HG02678 (cell line): ENCODE measurements at regions not wholly inside any gene's neighbourhood (a gene's known extent, or its start where the extent isn't known, plus 50 kb on each side); places are given as distances from the start of the nearest gene placed in this dataset.

Experiments
- ATAC-seq: cut with Tn5 transposase; IDR thresholded peaks from one replicate; pipeline ENCODE4 v1.9.1; 2021; ENCODE audit warnings: mild to moderate bottlenecking, moderate library complexity; ENCODE audit not compliant: unreplicated experiment

DNA sequence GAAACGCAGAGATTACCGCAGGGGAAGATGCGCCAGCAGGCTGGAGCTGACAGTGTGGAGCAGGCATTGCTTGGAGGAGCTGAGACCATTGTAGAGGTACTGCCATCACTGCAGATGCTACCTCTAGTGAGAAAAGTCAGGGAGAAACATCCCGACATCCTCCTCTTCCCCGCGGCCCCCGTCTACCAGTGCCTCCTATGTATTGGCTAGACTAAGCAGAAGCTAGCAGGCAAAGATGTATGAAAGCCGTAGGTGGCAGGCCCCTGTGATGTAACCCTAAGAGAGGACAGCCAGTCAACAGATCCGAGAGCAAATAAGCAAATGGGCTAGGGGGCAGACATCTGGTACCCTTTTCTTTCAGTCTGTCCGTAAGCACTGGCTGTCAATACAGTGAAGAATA lies 115.5 kb upstream of the ACTBL2 start:
- no peak for ATAC-seq

DNA sequence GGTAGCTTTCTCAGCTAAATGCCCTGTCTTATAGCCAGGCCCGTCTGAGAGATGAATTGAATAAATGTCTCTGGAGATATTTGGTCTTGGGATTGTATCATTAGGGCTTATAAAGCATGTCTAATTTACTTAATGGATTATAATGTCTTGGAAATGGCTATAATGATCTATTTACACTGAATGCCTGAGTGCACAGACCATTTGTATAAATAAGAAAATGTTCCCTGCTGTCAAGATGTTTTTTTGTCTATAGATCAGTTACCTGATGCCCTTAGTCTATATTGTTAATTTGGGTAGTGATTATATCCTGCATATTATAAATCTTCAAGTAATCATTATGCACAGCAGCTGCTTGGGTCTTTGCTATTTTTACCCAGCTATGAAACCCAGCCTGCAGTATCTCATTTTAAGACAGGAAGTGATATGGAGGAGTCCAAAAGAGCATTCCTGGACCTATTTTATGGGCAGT lies 112.9 kb upstream of the ACTBL2 start:
- no peak for ATAC-seq

GRCh38 chr5:57594436-57594835 lies 111.8 kb upstream of the ACTBL2 start:
- no peak for ATAC-seq

GRCh38 chr5:57592236-57592635 lies 109.6 kb upstream of the ACTBL2 start:
- ATAC-seq: no peak

DNA sequence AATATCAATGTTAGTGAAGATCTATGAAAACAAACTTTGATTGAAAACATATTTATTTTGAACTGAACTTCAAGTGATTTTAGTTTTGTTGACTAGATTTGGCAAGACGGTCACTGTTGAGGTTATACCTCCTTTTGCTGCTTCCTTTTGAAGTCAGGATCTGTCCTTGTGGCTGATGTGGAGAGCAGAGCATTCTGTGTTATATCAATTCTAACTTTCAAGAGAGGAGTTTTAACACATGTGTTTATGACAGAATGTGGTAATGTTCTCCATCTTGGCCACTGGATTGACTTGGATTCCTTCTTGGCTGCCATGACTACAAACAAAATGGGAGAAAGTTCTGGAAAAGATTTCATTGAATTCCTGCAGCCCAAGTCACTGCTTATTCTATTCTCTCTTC lies 104.0 kb upstream of the ACTBL2 start:
- no peak for ATAC-seq

DNA sequence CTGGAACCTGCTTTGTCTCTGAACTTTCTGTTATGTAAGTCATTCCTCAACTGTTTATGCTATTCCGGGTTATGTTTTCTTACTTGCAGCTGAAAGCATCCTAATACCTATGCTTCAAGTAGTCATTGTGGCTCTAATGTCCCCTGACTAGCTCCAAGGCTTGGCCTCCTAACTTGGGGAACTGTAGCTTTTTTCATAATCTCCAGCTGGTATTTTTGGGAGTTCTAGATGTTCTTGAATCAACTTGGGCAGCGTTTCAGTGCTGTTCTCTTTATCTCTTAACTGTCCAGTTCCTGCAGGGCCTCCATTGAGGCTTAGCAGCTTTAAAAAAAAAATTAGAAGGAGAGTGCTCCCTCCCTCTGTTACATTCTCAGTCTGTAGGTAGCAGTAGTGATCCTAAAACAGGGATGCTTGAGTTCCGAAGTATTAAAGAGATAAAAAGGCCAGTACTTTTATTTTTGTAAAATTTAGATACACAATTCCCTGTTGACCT lies 100.0 kb upstream of the ACTBL2 start:
- no peak for ATAC-seq

GRCh38 chr5:57581772-57582171 lies 99.2 kb upstream of the ACTBL2 start:
- ATAC-seq: no peak

GRCh38 chr5:57581222-57581621 lies 98.6 kb upstream of the ACTBL2 start:
- ATAC-seq: no peak

DNA sequence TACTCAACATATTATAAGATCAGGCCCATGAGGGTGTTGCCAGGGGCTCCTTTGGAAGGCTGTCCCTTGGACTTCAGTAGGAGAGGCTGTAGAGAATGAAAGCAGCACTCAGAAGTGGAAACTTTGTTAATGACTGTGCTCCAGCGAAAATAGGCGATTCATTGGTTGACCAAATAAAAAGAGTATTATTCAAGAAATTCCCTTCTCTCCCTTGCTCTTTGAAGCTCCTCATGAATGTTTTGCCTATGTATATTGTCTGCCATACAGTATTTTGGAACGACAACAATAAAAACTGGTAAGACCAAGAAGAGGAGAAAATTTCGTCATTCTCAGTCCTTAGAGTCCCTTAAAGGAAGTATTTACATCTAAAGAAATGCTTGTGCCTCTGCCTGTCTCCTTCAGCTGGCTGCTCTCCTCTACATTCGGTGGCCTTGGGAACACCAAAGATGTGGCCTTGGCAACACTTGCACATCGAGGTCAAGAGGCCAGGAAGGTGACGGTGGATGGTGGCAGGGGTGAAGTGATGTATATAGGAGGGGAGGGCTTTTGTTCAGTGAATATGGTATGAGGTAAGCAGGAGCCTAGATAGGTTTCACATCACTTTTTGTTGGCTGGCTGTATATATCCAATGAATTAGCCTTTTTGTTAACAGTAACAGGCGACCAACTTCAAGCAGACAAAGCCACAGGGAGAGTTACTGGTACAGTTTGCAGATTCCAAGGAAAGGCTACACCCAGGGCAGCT lies 95.0 kb upstream of the ACTBL2 start:
- peak; percentile 49 for ATAC-seq

- ATAC-seq: no peak
Observed at GRCh38 chr5:57576317-57576716, 93.7 kb upstream of the ACTBL2 start.

- ATAC-seq: no peak
Observed at GRCh38 chr5:57575839-57576238, 93.2 kb upstream of the ACTBL2 start.

GRCh38 chr5:57572461-57572860 lies 89.8 kb upstream of the ACTBL2 start:
- no peak for ATAC-seq

GRCh38 chr5:57569601-57570000 lies 87.0 kb upstream of the ACTBL2 start:
- no peak for ATAC-seq

DNA sequence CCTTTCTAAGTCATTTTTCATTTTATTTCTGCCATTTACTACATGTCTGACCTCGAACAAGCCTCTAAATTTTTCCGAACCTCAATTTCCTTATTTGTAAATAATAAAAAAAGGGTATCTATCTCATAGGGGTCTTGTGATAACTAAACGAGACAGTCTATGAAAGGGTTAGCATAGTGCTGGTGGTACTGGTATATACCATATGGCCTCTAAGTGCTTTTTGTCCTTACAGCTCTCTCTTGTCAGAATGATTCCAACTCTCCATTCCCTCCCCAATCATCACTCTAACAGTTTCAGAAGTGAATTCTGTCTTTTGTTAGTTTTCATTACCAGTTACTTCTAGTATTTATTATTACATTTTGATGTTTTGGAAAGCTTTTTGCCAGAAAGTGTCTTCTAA lies 85.5 kb upstream of the ACTBL2 start:
- ATAC-seq: no peak

DNA sequence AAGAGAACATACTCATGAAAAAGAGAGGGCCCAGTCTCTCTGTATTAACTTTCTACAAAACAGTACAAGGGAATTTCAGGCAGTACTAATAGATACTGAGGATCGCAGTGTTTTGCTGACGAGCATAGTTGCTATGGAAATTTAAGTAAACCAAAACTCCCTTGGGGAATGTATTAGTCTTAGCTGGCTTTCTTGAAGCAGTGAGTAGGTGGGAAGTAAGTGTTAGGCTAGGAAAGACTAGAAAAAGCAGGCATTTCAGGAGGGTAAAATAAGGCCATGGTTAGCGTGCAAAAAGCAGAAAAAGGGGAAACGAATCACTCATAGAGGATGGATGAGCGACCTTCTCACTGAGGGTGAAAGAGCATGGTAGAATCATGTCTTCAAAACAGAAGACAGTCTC lies 84.3 kb upstream of the ACTBL2 start:
- ATAC-seq: no peak

GRCh38 chr5:57561231-57561842 lies 78.7 kb upstream of the ACTBL2 start:
- no peak for ATAC-seq

DNA sequence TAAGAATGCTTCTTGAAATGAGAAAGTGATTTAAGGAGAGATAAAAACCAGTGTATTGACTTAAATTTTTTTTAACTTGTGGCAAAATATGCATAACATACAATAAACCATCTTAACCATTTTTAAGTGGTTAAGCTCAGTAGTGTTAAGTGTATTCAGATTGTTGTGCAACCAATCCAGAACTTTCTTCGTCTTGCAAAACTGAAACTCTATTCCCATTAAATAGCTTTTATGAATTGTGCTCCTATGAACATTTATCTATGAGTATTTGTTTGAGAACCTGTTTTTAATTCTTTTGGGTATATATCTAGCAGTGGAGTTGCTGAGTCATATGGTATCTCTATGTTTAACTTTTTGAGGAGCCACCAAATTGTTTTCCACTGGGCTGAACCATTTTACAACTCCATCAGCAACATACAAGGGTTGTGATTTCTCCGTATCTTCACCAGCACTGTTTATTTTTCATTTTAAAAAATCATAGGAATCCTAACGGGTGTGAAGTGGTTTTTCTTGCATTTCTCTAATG lies 76.6 kb upstream of the ACTBL2 start:
- ATAC-seq: no peak

- no peak for ATAC-seq
Observed at GRCh38 chr5:57552033-57552432, 69.4 kb upstream of the ACTBL2 start.

- no peak for ATAC-seq
Observed at GRCh38 chr5:57551251-57551650, 68.6 kb upstream of the ACTBL2 start.

DNA sequence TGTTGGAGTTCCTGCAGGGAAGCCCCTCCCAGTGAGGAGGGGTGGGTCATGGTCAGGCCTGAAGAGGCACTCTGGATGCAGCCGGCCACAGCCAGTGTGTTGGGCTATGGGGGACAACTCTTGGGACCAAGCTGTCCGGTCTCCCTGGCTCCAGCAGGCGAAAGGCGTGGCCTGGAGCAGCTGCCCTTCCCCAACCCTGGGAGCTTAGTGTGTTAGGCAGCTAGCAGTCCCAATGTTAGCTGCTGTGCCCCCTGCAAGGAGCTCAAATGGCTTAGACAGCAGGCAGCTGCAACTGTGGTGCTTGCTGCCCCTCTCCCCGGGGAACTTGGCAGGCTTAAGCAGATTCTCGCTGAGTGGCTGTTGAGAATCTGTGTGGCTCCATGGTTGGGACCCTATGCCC lies 67.5 kb upstream of the ACTBL2 start:
- no peak for ATAC-seq

DNA sequence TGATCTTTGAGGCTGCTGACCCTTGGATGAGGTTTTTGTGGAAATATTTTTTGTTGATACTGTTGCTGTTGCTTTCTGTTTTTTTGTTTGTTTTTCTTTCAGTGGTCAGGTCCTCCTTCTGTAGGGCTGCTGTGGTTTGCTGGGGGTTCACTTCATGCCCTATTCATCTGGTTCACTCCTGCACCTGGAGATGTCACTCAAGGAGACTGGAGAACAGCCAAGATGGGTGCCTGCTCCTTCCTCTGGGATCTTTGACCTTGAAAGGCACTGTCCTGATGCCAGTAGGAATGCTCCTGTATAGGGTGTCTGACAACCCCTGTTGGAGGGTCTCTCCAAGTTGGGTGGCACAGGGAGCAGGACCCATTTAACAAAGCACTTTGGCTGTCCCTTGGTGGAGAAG lies 67.0 kb upstream of the ACTBL2 start:
- no peak for ATAC-seq

GRCh38 chr5:57540823-57541222 lies 58.2 kb upstream of the ACTBL2 start:
- ATAC-seq: no peak
